ENCODE measurements at regions not wholly inside any gene's neighbourhood (a gene's known extent, or its start where the extent isn't known, plus 50 kb on each side); places are given as distances from the start of the nearest gene placed in this dataset.

DNA sequence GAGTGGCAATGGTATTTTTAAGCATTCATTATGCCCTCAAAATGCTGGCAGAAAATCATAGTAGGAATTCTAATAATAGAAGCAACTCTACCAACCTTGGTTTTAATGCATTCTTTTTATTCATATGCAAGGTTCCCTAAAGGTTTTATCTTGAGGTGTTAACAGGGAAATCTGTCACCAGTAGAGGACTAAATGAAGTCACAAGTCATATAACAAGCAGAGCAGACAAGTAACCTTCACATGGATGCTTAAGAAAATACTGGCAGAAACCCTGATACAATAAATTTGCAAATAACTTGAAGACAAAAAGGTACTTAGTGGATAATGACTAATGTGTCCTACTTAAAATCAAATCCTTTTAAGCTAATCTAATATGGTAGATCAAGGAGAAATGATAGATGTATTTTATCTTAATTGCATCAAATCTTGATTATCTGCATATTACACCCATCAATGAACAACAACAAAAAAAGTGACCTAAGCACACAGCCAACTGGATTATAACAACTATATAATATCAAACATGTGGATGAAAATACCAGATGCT, 73.3 kb downstream of the RFC3 start:
- DNase-seq: no peak

DNA sequence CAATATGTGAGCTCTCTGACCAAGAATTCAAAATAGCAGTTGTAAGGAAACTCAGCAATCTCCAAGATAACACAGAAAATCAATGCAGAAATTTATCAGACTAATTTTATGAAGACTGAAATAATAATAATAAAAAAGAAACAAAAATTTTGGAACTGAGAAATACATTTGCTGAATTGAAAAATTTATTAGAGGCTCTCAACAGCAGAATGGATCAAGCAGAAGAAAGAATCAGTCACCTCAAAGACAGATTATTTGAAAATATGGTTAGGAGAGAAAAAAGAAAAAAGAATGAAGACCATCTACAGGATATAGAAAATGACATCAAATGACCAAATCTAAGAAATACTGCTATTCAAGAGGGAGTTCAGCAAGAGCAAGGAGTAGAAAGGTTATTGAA, 75.6 kb downstream of the RFC3 start:
- no peak for DNase-seq

DNA sequence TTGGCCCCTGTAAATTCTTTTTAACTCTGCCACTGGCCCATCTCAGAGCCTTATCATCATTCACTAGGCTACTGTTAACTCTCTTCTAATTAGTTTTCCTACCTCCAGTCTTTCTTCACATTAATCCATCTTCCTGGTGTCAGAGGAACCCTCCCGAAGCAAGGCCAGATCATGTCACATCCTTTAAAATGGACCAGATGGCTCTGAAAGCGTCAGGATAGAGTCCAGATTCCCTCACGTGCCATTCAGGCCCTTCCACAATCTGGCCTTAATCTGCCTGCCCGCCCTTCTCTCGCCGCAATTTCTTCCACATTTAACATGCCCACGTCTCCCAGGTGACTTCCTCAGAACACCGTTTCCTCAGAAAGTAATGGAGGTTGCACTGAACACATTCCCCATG, 86.5 kb downstream of the RFC3 start:
- no peak for DNase-seq

DNA sequence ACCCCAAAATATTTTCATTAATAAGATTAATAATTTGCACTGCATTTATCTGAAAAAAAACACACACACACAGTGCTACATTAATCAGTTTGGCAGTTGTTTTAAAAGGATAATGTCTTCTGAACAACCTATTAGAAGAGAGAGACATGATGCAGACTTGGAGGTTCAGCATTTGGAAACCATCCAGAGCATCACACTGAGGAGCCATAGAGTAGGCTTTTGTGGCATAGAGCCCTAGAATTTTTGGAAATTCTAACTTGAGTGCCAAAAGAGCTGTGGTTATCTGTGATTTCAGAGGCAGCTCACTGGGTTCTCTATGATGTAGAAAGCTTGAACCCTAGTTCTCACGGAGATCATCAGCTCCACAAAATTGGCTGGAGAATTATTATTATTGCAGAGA, 90.2 kb downstream of the RFC3 start:
- no peak for DNase-seq

DNA sequence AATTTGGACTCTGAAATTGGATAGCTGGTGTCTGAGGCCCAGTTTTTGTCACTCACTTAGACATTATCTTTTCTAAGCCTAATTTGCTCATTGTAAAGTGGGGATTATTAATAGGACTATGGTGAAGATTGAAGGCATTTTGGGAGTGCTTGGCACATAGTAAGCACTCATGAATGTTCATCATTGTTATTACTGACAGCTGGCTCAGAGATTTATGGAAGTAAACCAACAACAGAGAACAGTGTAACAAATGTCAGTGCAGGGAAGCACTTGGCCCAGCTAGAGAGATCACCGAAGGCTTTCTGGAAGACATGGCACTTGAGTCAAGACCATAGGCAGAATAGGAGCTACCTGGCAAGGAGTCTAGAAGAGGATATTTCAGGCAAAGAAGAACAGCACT, 92.3 kb downstream of the RFC3 start:
- no peak for DNase-seq

DNA sequence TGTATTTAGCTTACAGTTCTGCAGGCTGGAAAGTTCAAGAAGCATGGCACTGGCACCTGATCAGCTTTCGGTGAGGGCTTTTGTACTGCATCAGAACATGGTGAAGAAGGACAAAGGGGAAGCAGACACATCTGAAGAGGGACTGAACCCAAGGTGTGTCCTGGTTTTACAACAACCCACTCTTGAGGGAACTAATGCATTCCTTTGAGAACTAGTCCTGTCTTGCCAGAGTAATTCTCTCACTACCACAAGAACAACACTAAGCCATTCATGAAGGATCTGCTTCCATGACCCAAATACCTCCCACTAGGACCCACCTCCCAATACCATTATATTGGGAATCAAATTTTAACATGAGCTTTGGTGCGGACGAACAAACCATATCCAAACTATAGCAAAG, 93.6 kb downstream of the RFC3 start:
- no peak for DNase-seq

DNA sequence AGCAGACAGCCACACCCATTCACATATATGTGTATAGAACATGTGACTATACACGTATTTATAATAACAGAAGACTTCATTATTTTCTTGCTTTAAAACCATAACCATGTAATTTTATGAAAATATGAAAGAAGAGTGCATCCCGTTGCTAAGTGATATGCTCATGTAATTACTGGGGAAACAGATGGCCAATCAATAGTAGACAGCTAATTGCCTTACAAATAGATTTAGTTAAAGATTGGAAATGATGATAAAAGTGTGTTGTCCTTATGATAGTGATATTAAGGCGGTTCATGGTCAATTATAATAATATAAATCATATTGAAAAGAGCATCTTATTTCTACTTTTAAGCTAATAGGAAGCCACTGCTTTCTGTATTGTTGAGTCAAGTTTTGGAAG, 95.9 kb downstream of the RFC3 start:
- no peak for DNase-seq

DNA sequence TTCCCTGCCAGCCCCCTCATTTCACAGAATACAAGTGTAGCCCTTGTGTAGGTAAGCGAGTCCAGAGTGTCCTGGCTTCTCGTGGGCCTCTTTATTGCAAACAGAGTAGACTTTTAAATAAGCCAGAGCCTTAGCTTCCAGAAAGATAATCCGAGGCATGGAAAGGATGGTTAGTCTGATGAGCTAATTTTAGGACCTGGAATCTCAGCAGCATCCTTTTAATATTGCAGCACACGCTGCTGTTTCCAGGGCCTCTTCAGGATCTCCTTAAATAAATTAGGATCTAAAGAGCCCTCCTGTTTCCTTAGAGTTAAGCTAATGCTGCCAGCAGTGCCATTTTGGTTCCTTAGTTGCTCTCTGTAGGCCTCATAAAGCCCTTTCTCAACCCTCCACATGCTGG, 99.2 kb downstream of the RFC3 start:
- no peak for DNase-seq

DNA sequence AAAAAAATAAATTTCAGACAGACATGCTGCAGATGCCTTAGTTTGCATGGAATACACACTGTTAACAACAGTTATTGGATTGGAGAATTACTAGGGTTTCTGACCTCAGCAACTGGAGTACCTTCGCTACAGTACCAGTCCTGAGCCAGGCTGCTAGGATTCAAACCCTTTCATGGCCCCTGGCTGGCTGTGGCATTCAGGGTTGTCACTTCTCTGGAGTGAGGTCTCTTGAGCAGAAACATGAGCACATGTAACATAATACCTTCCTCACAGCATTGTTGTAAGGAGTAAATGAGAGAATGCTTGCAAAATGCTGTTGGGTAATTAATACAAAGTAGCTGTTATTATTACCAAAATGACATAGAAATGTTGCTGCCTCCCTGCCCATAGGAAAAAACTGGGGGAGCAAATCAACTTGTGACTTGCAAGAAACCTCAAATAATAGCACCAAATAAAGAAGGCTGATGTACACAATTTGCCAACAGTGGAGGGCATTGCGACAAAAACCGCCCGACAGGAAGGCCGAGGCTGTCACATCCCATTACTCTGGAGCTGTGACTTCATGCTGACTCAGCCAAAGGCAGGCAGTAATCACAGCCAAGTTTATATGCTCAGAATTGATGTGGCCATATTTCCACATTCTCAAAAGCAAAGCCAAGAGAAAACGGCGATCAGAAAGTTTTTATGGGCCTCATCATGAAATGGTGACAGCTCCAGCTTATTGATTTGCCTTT, 100.4 kb downstream of the RFC3 start:
- DNase-seq: no peak

DNA sequence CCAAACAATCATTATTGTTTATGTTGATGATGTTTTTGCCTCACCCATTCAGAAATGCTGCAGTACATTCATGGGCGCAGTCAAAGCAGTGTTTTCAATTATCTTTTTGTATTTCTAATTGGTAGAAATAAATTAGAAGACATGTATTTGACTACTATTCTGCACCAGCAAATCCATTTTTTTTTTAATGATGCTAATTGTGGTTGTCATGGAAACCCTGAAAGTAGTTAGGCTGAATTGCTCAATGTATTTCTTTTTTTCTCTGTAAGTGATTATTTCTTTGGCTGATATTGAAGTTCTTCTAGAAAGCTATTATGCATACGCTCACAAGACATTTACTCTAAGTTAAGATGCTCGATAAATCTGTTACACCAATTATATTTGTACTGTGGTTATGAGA, 101.2 kb downstream of the RFC3 start:
- DNase-seq: no peak

DNA sequence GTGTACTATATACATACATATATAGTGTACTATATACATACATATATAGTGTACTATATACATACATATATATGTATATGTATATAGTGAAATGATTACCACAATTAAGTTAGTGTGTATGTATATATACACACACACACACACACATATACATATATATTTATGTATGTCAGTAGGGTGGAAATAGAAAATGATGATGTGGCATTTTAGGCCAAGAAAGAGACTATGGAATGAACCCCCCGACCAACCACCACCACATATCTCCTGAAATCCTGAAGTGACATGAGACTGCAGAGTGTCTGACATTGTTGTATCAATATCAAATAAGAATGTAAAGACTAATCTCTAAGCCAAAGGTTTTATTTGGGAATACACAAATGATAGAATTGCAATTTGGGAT, 107.6 kb downstream of the RFC3 start:
- no peak for DNase-seq

DNA sequence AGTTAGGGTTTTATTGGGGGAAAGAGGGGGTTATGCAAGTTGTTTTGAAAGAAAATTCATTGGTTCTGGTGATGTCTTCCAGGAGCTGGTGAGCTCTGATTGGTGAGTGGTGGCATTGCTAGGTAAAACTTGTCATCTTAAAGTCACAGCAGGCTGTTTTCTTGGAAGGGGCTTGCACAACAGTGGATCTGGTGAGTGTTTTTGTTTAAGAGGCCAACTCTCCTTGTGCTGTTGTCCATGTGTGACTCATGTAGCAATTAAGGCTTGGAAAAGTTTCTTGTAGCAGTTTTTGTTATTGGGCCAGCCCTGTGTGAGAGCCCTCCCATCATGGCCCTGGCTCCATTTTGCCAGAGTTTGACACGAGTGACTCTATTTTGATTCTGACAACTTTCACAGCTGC, 109.4 kb downstream of the RFC3 start:
- DNase-seq: no peak

DNA sequence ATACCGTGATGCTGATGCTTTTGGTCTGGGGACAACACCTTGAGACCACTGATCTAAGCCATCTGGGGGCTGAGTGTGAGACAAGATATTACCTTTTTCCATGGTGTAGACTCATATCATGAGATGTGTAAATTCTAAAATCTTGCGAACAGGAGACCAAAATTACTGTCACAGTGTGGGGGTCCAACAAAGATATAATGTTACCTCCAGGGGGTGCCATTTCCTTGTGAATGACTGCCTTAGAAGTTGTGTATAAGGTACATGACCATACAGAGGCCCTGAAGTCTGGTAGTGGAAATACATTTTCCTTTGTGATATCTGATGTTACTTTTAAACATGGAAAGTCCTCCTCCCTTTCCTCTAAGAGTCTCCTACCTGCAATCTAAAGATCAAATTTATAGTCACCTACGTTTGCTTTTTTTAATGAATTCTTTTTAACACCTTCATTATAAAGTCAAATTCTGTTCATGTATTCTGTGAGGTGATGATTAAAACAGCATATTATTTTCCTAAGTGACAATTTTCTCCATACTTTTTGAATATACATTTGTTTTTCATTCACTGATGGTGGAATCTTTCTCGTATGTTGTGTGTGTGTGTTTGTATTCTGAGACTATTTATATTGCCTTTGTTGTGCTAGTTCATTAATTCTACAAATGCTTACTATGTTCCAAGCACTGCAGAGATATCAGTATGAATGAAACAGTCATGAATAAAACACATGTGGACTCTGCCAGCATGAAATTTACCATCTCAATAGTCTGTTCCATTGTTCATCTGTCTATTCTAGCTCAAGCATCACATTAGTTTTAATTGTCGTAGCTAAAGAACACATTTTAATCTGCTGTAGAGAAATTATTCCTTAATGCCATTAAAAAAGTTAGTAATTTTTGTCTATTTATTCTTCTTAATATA, 113.7 kb downstream of the RFC3 start:
- peak in 3 of 56 donors; percentile 0 to 3 (median 2) for DNase-seq

DNA sequence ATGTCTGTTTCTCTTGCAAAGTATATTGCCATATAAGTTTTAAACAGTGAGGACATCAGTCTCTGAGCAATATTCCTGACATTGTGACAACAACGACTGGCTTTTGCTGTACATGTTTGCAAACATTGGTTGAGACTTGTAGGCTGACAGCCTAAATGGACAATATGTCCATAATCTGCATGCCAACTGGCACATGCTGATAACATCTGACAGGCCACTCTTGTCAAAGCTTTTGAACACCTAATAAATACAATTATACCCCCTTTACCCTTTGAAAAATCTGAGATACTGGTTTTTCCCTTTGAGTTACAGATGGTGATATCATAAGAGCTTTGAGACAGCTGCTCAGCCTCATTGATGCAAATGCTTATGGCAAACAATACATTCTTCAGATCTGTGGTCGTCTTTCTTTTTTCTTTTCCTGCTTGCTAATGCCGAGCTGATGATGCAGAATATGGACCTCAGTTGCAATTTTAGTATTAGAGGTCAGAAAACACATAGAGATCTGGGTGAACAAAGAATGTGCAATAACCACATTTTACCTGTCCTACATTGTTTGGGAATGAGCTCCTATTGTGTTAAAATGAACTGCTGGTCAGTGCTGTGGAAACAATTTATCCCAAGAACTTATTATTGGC, 114.9 kb downstream of the RFC3 start:
- DNase-seq: no peak

DNA sequence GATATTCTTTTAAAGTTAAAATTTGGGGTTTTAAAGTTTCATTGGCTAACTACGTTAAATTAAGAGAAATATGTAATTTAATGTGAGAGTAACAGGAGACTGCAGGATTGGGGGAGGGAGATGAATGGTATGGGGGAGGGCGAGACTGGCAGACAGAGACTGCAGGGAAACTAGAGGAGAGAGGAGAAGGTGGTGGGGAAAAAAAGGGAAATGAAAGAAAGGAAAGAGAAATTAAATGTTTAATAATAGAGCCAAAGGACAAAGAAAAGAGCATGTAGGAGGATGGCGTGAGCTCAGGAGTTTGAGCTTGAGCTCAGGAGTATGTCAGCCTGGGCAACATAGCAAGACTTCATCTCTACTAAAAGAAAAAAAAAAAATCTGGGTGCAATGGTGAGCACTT, 115.9 kb downstream of the RFC3 start:
- no peak for DNase-seq

DNA sequence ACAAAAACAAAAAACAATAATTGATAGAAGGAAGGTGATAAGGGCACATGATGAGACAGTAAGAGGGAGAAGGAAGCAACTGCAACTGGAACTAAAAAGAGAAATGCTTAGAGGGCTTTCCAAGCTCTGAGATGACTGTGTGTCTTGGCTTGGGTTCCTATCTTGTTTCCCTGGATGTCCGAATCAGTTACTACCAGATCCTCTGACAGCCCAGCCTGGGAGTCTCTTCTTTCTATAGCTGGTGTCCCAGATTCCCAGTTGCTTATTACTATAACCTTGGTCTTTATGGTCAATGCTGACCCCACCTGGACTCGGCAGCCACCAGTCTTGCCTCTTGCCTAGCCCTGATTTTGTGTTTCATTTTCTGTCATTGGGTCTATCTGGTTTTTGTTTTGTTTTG, 116.4 kb downstream of the RFC3 start:
- DNase-seq: no peak

DNA sequence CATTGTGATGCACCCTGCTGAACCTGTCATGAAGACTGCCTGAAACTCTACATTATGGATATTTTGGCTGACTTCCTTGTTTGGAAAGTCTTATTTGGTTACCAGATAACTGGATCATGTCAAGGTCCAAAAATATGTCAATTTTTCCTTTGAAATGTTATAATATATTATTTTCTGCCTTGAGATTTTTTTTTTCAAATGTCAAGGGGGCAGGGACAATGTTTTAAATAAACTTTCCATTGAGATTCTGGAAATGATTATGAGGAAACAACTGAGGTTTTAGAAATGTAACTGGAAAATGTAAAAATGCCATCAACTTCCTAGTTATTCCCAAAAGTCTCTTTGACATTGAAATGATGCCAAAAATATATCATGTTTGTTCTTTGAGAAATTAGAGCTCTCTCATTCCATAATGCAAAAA, 117.0 kb downstream of the RFC3 start:
- DNase-seq: no peak

DNA sequence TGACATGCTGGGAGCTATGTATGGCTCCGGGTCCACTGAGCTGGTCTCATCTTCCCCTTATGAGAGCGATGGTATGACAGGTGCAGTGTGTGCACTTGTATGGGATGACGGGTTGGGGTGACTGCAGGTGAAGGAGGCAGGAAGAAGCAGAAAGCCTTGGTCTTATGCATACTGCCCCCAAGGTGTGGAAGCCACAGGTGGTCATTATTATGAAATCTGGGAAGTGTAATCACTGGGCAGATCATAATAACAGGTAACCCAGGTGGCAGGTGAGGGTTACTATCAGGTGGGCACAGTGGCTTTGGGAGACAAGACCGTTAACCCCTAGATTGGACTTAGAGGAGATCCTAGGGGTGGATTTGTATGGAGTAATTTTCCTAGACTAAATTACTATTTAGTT, 118.0 kb downstream of the RFC3 start:
- DNase-seq: no peak

DNA sequence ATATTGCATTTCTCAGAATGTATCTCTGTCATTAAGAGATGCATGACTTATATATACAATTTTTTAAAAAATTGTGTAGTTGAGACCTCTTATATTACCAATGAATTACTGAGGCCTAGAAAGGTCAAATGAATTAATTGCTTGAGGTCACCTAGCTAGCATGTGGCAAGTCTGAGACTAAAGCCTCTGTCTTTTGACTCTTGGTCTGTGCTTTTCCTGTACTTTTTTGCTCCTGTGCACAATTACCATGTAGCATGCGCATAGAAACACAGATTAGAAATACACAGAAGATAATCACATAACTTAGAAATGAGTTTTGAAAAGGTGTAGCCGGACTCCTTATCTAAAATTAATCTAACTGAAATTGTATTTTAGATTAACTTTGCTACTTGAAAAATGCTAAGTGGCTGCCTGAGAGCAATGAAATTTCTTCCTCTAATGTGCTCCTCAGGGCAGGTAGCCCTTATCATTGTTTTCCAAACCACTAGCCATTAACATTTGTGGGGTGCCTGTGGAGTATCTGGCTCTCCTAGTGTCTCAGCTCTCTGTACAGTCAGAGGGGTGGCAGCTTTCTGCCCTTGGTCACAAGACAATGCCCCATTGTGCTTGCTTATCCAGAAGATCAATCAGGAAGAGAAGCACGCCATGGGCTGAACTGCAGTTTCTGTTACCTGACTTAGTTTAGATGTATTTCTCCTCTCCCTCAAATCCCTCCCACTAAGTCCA, 119.6 kb downstream of the RFC3 start:
- no peak for DNase-seq

DNA sequence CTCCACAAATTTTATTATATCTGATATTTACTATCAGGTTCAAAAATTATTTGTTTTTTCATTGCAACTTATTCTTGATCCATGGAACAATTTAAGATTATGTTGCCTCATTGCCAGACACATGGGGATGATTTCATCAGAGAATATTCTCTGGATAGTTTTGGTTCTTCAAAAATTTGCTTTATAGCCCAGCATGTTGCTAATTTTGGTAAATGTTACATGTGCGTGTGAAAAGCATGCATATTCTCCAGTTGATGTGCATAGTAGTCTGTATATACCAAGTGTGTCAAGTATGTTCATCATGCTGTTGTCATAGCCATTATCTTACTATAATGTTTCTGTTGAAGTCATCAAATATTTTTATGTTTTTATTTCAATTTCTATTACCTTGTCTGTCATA, 122.3 kb downstream of the RFC3 start:
- no peak for DNase-seq

DNA sequence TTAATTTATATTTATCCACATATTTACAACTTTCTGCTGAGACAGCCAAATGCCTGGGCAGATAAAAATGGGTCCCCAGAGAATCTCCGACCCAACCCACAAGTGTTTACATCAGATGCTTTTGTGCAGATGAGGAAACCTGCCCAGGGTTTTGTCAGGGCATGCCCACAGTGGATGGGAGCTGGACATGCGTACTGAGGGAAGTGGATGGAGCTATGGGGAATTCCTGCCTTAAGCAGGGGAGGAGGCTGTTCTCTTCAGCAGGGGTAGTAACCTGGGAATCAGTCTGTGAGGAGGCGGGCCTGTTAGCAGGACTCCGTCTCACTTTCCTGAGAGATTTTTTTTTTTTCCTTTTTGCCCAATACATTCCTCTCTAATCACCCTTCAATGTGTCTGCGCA, 122.9 kb downstream of the RFC3 start:
- no peak for DNase-seq

All from nucleus accumbens (tissue), 56 donors.